ENCODE measurements at regions not wholly inside any gene's neighbourhood (a gene's known extent, or its start where the extent isn't known, plus 50 kb on each side); places are given as distances from the start of the nearest gene placed in this dataset.

DNA sequence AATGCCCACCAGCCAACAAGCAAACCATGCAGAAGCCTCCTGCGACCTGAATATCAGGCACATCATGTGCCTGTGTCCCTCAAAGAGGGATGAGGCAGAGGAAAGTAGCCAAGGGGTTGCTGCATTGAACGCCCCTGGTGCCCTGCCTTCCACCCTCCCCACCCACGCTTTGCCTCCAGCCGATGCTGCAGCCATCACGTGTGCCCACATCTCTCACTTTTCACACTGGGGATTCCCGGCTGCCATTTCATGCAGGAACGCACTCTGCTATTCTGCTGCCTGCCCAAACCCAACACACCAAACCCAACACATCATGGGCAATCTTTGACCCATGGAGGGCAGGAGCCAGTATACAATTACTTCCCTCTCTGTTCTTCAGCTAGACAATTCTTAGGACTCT lies 462.2 kb upstream of the PROK2 start:
- no peak for TF ChIP-seq CTCF (IDR thresholded peaks at IDR 0.05)

GRCh38 chr3:72246685-72247084 lies 461.7 kb upstream of the PROK2 start:
- TF ChIP-seq CTCF (IDR thresholded peaks at IDR 0.05), result no peak

DNA sequence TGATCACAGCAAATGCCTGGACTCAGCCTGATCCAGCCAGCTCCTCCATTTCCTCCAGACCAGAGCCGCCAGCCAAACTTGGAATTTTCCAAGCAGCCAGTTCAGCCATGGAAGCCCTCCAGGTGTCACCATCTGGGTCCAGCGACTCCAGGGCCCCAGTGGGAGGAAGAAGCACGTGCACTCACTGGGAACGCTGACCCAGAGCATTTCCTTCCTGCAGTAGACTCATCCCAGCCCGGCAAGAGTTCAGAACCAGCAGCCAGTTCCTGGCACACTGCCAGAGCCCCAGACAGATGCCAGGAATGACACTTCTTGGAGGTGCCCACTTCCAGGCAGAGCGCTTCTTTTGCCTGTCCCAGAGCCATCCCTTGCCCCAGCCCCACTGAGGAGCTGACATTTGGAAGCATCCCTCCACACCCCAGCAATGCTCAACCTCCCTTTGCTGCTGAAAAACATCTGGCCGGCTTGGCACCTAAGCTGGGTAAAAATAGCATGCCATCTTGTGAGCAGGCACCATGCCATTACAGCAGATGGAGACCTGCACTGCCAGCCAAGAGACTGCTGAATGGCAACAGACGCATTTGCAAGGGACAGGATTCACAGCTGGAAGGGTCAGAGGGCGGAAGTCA lies 460.3 kb upstream of the PROK2 start:
- no peak for TF ChIP-seq CTCF (IDR thresholded peaks at IDR 0.05)

DNA sequence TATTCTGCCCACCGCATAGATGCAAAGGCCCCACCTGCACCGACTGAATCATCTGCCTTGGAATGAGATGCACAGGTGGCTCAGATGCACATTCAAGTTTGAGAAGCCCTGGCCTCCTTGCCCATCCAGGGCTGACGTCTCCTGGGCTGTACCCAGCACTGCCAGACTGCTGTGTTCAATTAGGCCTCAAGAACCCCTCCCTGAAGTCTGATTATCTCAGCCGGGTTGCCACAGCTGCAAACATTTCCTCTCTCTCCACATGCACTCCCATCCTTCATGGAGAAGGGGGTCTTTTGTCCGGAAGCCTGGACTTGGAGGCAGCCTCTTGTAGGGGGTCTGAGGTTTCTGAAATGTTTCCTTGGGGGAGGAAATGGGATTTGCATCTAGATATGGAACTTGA lies 459.4 kb upstream of the PROK2 start:
- TF ChIP-seq CTCF (IDR thresholded peaks at IDR 0.05), result no peak

- TF ChIP-seq CTCF (IDR thresholded peaks at IDR 0.05), result no peak
Measured at GRCh38 chr3:72242326-72242725, 457.4 kb upstream of the PROK2 start.

DNA sequence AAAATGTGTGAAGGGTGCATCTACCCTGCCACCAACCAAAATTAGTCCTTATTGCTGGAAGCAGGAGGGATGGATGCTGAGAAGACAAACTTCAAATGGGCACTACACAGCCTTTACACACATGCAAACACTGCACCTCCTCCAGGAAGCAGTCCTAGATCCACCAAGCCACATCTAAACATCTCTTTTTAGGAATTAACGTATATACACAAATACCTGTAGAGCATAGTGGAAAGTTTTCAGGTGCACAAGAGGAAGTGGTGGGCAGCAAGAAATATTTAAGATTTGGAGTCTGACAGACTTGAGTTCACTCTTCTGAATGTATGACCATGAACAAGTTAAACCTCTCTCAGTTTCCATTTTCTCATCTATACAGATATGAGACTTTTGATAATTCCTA lies 456.6 kb upstream of the PROK2 start:
- TF ChIP-seq CTCF (IDR thresholded peaks at IDR 0.05), result no peak

DNA sequence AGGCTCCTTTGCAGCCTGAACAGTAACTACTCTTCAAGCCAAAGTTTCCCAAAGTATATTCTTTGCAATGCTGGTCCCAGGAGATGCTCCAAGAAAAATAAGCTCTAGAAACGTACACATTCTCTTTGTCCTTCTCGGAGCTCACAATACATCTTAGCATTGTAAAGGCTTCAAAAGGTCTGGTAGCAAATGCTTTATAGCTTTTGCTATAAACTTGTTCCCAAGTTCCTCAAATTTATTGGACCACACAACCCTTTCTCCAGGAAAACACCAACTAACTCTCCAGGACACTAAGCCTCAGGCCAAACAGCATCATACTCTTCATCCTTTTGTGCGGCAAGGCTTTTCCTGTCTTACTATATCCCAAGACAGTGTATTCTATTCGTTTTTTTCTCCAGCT lies 455.6 kb upstream of the PROK2 start:
- TF ChIP-seq CTCF (IDR thresholded peaks at IDR 0.05), result no peak

DNA sequence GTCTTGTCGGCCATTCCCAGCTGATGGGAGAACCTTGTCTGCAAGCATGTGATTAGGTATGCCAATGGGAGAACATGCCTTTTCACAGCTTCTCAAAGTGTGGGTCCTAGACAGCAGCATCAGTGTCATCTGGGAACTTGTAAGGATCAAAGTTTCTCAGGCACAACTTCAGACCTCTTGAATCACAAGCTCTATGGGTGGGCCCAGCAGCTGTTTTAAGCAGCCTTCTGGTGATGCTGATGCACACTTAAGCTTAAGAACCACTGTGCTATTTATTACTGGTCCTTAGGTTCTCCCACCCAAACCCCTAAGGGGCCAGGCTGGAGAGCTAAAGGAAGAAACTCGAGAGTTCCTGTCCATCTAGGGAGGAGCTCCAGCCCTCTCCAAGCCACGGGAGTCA lies 453.9 kb upstream of the PROK2 start:
- no peak for TF ChIP-seq CTCF (IDR thresholded peaks at IDR 0.05)
